SK-N-SH treated with all-trans-retinoic acid at 6 μM for 48 hours (cell line): ENCODE measurements at regions not wholly inside any gene's neighbourhood (a gene's known extent, or its start where the extent isn't known, plus 50 kb on each side); places are given as distances from the start of the nearest gene placed in this dataset.
"Not testable (repeated sequence)": the region's sequence is repeated elsewhere in the genome, so short reads cannot be mapped to it uniquely, and the experiment has no call there.

Experiments
- ATAC-seq: fragments of 200-7000 bp; cut with Tn5 transposase; 3 replicates; pipeline ENCODE4 v1.9.1; 2020; ENCODE audit warnings: mild to moderate bottlenecking, moderate library complexity
- CREB5 ChIP-seq: fragments of 250-450 bp; sonication (Bioruptor Pico); IDR thresholded peaks from 2 replicates; pipeline ENCODE4 v1.5.1; 2020; ENCODE audit warnings: low read depth, mild to moderate bottlenecking, moderate library complexity
- CSRNP3 ChIP-seq: fragments of 250-450 bp; sonication (Bioruptor Pico); IDR thresholded peaks from 2 replicates; pipeline ENCODE4 v1.5.1; 2021; ENCODE audit warnings: mild to moderate bottlenecking, moderate library complexity
- ESRRG ChIP-seq: fragments of 250-450 bp; sonication (Bioruptor Pico); IDR thresholded peaks from 2 replicates; pipeline ENCODE4 v1.6.1; 2021; ENCODE audit warnings: mild to moderate bottlenecking
- GLIS3 ChIP-seq: fragments of 250-450 bp; sonication (Bioruptor Pico); IDR thresholded peaks from 2 replicates; pipeline ENCODE4 v1.5.0; 2020; ENCODE audit warnings: mild to moderate bottlenecking, moderate library complexity
- ISL1 ChIP-seq: fragments of 250-450 bp; sonication (Bioruptor Pico); IDR thresholded peaks from 2 replicates; pipeline ENCODE4 v2.1.2; 2022; ENCODE audit warnings: mild to moderate bottlenecking, moderate library complexity
- OSR1 ChIP-seq: fragments of 250-450 bp; sonication (Bioruptor Pico); IDR thresholded peaks from 2 replicates; pipeline ENCODE4 v1.8.0; 2022; ENCODE audit warnings: moderate library complexity, mild to moderate bottlenecking, inconsistent platforms
- PATZ1 ChIP-seq: fragments of 250-450 bp; sonication (Bioruptor Pico); IDR thresholded peaks from 2 replicates; pipeline ENCODE4 v1.8.0; 2020; ENCODE audit warnings: mild to moderate bottlenecking, moderate library complexity, borderline replicate concordance
- RARB ChIP-seq: fragments of 250-450 bp; sonication (Bioruptor Pico); IDR thresholded peaks from 2 replicates; pipeline ENCODE4 v1.8.0; 2021; ENCODE audit warnings: mild to moderate bottlenecking, moderate library complexity
- SNAI2 ChIP-seq: fragments of 250-450 bp; sonication (Bioruptor Pico); IDR thresholded peaks from 2 replicates; pipeline ENCODE4 v1.5.0; 2020; ENCODE audit warnings: mild to moderate bottlenecking, moderate library complexity
- TCF4 ChIP-seq: fragments of 250-450 bp; sonication (Bioruptor Pico); IDR thresholded peaks from 2 replicates; pipeline ENCODE4 v1.8.0; 2021; ENCODE audit warnings: mild to moderate bottlenecking, moderate library complexity, borderline replicate concordance
- TSHZ2 ChIP-seq: fragments of 250-450 bp; sonication (Bioruptor Pico); IDR thresholded peaks from 2 replicates; pipeline ENCODE4 v1.5.0; 2020; ENCODE audit warnings: mild to moderate bottlenecking, moderate library complexity
- ZC3H10 ChIP-seq: fragments of 250-450 bp; sonication (Bioruptor Pico); IDR thresholded peaks from 2 replicates; pipeline ENCODE4 v1.5.1; 2021; ENCODE audit warnings: mild to moderate bottlenecking, moderate library complexity
- ZFP3 ChIP-seq: fragments of 250-450 bp; sonication (Bioruptor Pico); IDR thresholded peaks from 2 replicates; pipeline ENCODE4 v1.5.0; 2020; ENCODE audit warnings: mild to moderate bottlenecking, moderate library complexity
- ZNF70 ChIP-seq: fragments of 450-650 bp; formaldehyde crosslinking; IDR thresholded peaks from 2 replicates; pipeline ENCODE4 v1.5.0; 2020; ENCODE audit warnings: mild to moderate bottlenecking, moderate library complexity

GRCh38 chr20:1816384-1817381, 78.5 kb upstream of the SIRPA start:
- ATAC-seq: peak; percentile 85
- TF ChIP-seq CREB5 (CRISPR knock-in tag) (peak; percentile 80), ISL1 (CRISPR knock-in tag) (peak; percentile 79), SNAI2 (no peak), OSR1 (CRISPR knock-in tag) (no peak), CSRNP3 (CRISPR knock-in tag) (no peak)

GRCh38 chr20:1815502-1816085, 79.6 kb upstream of the SIRPA start:
- ATAC-seq: no peak
- TF ChIP-seq RARB (CRISPR knock-in tag) (no peak), ZNF70 (CRISPR knock-in tag) (no peak)

GRCh38 chr20:1814861-1815260, 80.3 kb upstream of the SIRPA start:
- ATAC-seq: not testable (repeated sequence)

GRCh38 chr20:1813674-1814635, 81.3 kb upstream of the SIRPA start:
- no peak for TF ChIP-seq OSR1 (CRISPR knock-in tag)
- peak; percentile 64; the same call in 1 of the 2 replicates for TF ChIP-seq ZNF70 (CRISPR knock-in tag)
- TF ChIP-seq TCF4 (CRISPR knock-in tag): peak; percentile 74; the same call in 1 of the 2 replicates
- no peak for ATAC-seq

GRCh38 chr20:1813101-1813529, 82.1 kb upstream of the SIRPA start:
- no peak for TF ChIP-seq ZNF70 (CRISPR knock-in tag)
- peak; percentile 62 for TF ChIP-seq ISL1 (CRISPR knock-in tag)
- TF ChIP-seq PATZ1: peak; percentile 82; the same call in 1 of the 2 replicates
- TF ChIP-seq, all 23 proteins: peak for 2
- no peak for ATAC-seq

- ATAC-seq: no peak
- TF ChIP-seq ZFP3 (CRISPR knock-in tag) (no peak), TSHZ2 (no peak), GLIS3 (CRISPR knock-in tag) (no peak; the same call in 1 of the 2 replicates), ESRRG (CRISPR knock-in tag) (no peak), ZC3H10 (CRISPR knock-in tag) (no peak)
Observed at GRCh38 chr20:1811621-1812498, 83.3 kb upstream of the SIRPA start.
